ENCODE measurements at regions not wholly inside any gene's neighbourhood (a gene's known extent, or its start where the extent isn't known, plus 50 kb on each side); places are given as distances from the start of the nearest gene placed in this dataset.

GRCh38 chr5:124007675-124008398 lies 495.9 kb downstream of the CSNK1G3 start:
- Mint-ChIP-seq H3K36me3 (no peaks in the 10 kb centered on the region), H3K27me3 (ENCODE audit: low read depth in 3 of 3) (no peaks in the 10 kb centered on the region), H3K27ac (peak overlapping the region in 1 of 7 donors; percentile 9), H3K4me1 (no peaks in the 10 kb centered on the region), H3K9me3 (peaks cover 9 to 19% (median 13%) of the 10 kb centered on the region in 7 donors), H3K4me3 (no peak overlapping the region)
- Histone ChIP-seq H2AFZ (ENCODE audit: insufficient read depth, low read depth, low read length, poor library complexity, severe bottlenecking) (no peak overlapping the region), H3K36me3 (replicated peaks in 1 of 2; ENCODE audit: control insufficient read depth in 1 of 2, insufficient read depth in 2 of 2, low read length in 2 of 2) (no peaks in the 10 kb centered on the region), H3K27me3 (ENCODE audit: control insufficient read depth in 2 of 2, insufficient read depth in 2 of 2, low read length in 2 of 2) (no peaks in the 10 kb centered on the region), H3K79me2 (ENCODE audit: insufficient read depth, low read length) (no peaks in the 10 kb centered on the region), H4K20me1 (ENCODE audit: insufficient read depth, low read length) (no peaks in the 10 kb centered on the region), H3K9ac (ENCODE audit: insufficient read depth, low read length, poor library complexity, severe bottlenecking) (no peak overlapping the region), H3K27ac (ENCODE audit: low read depth in 1 of 2, low read length in 2 of 2) (no peak overlapping the region), H3K4me2 (replicated peaks; ENCODE audit: extremely low read depth, low read length, poor library complexity, severe bottlenecking) (no peak overlapping the region), H3K4me3 (replicated peaks in 1 of 3; ENCODE audit: low read depth in 2 of 3, low read length in 3 of 3) (no peak overlapping the region), H3K4me1 (ENCODE audit: control insufficient read depth in 1 of 2, insufficient read depth in 2 of 2, low read length in 2 of 2) (no peaks in the 10 kb centered on the region), H3K9me3 (replicated peaks in 1 of 2; ENCODE audit: control insufficient read depth in 1 of 2, insufficient read depth in 1 of 2, low read length in 2 of 2) (peaks cover 10 to 14% of the 10 kb centered on the region in 2 donors)
- WGBS (ENCODE audit: insufficient coverage), result no CpG with 5 or more reads among the region's 2 CpGs
- TF ChIP-seq, protein P1, sequence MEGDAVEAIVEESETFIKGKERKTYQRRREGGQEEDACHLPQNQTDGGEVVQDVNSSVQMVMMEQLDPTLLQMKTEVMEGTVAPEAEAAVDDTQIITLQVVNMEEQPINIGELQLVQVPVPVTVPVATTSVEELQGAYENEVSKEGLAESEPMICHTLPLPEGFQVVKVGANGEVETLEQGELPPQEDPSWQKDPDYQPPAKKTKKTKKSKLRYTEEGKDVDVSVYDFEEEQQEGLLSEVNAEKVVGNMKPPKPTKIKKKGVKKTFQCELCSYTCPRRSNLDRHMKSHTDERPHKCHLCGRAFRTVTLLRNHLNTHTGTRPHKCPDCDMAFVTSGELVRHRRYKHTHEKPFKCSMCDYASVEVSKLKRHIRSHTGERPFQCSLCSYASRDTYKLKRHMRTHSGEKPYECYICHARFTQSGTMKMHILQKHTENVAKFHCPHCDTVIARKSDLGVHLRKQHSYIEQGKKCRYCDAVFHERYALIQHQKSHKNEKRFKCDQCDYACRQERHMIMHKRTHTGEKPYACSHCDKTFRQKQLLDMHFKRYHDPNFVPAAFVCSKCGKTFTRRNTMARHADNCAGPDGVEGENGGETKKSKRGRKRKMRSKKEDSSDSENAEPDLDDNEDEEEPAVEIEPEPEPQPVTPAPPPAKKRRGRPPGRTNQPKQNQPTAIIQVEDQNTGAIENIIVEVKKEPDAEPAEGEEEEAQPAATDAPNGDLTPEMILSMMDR (IDR thresholded peaks at IDR 0.05), result no peak
- DNase-seq, result no peak
- intact Hi-C loops (cut with micrococcal nuclease), result no loop called here

DNA sequence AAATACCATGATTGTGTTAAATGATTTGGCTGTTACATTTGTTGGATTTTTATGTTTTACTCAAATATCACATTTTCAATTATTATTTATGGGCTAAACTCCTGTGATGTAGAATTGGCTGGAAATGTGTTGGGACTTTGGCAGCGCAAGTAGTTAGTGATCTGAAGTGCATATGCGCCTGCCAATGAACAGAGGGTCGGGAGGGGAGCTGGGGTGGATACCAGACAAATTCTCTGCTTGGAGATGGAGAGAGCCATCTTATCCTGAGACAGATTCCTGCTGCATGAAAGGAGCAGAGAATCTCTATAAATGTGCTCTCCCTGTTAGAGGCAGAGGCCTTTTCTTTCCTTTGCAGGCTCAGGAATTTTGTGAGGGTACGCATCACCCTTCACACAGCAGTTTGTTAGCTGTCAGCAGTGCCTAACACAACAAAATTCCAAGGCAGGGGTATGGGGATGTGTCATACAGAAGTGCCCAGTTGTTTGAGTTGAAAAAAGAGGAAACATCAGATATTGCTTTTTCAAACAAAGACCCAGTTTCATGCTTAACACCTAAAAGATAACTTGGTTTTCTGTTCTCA lies 489.1 kb downstream of the CSNK1G3 start:
- Mint-ChIP-seq H3K9me3 (peaks cover 0 to 8% (median 2%) of the 10 kb centered on the region in 7 donors), H3K36me3 (no peaks in the 10 kb centered on the region), H3K27me3 (ENCODE audit: low read depth in 3 of 3) (no peaks in the 10 kb centered on the region), H3K4me3 (no peak overlapping the region), H3K4me1 (no peaks in the 10 kb centered on the region), H3K27ac (no peak overlapping the region)
- Histone ChIP-seq H4K20me1 (ENCODE audit: insufficient read depth, low read length) (no peaks in the 10 kb centered on the region), H3K79me2 (ENCODE audit: insufficient read depth, low read length) (no peaks in the 10 kb centered on the region), H2AFZ (ENCODE audit: insufficient read depth, low read depth, low read length, poor library complexity, severe bottlenecking) (no peak overlapping the region), H3K4me1 (ENCODE audit: control insufficient read depth in 1 of 2, insufficient read depth in 2 of 2, low read length in 2 of 2) (no peaks in the 10 kb centered on the region), H3K36me3 (replicated peaks in 1 of 2; ENCODE audit: control insufficient read depth in 1 of 2, insufficient read depth in 2 of 2, low read length in 2 of 2) (no peaks in the 10 kb centered on the region), H3K4me3 (replicated peaks in 1 of 3; ENCODE audit: low read depth in 2 of 3, low read length in 3 of 3) (no peak overlapping the region), H3K27me3 (ENCODE audit: control insufficient read depth in 2 of 2, insufficient read depth in 2 of 2, low read length in 2 of 2) (no peaks in the 10 kb centered on the region), H3K4me2 (replicated peaks; ENCODE audit: extremely low read depth, low read length, poor library complexity, severe bottlenecking) (no peak overlapping the region), H3K9me3 (replicated peaks in 1 of 2; ENCODE audit: control insufficient read depth in 1 of 2, insufficient read depth in 1 of 2, low read length in 2 of 2) (no peaks in the 10 kb centered on the region), H3K9ac (ENCODE audit: insufficient read depth, low read length, poor library complexity, severe bottlenecking) (no peak overlapping the region), H3K27ac (ENCODE audit: low read depth in 1 of 2, low read length in 2 of 2) (no peak overlapping the region)
- WGBS (ENCODE audit: insufficient coverage), result 97% methylated on average over 3 of the region's 4 CpGs
- intact Hi-C loops (cut with micrococcal nuclease), result no loop called here
- DNase-seq, result no peak
- TF ChIP-seq, protein P1 (IDR thresholded peaks at IDR 0.05), result no peak

All from CD14-positive monocyte (primary cell).